ENCODE measurements at regions not wholly inside any gene's neighbourhood (a gene's known extent, or its start where the extent isn't known, plus 50 kb on each side); places are given as distances from the start of the nearest gene placed in this dataset.

DNA sequence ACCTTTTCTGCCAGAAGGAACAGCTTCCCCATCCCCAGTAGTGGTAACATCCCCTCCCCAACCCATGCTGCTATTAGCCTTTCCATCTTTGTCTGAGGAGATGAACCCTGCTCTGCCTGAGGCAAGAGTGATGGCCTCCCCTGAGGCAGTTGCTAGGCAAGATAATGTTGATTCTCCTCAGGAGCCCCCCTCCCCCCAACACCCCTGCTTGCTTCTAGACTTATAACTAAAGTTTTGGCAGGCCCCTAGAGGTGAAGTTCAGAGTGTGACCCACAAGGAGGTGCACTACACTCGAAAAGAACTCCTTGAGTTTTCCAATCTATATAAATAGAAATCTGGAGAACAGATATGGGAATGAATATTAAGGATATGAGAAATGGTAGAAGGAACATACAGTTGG, 962.5 kb downstream of the ADGRL3 start:
- 80 to 88% methylated on average over 1 of the region's 1 CpG for WGBS, 2 donors
- H3K4me1 ChIP-seq = no peaks in the 10 kb centered on the region
- no peaks in the 10 kb centered on the region for H3K27me3 ChIP-seq
- no peaks in the 10 kb centered on the region for H3K36me3 ChIP-seq
- no peak overlapping the region for H3K4me3 ChIP-seq
- no peak overlapping the region for H3K27ac ChIP-seq
- peaks cover 0 to 4% (median 0%) of the 10 kb centered on the region in 4 donors for H3K9me3 ChIP-seq
- DNase-seq (ENCODE audit: low spot score in 2 of 2) = no peak
- TF ChIP-seq EP300 (IDR thresholded peaks at IDR 0.05) (no peak), CTCF (IDR thresholded peaks at IDR 0.05) (no peak), POLR2A (IDR thresholded peaks at IDR 0.05) (no peak)

DNA sequence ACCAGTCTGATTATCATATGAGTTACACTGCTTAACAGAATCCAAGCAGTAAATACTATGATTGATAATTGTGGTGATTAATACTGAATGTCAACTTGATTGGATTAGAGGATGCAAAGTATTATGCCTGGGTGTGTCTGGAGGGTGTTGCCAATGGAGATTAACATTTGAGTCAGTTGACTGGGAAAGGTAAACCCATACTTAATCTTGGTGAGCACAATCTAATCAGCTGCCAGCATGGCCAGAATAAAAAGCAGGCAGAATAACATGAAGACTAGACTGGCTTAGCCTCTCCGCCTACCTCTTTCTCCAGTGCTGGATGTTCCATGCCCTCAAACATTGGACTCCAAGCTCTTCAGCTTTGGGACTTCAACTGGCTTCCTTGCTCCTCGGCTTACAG, 961.3 kb downstream of the ADGRL3 start:
- Histone ChIP-seq H3K36me3 (no peaks in the 10 kb centered on the region), H3K27me3 (no peaks in the 10 kb centered on the region), H3K4me3 (no peak overlapping the region), H3K9me3 (no peaks in the 10 kb centered on the region), H3K4me1 (no peaks in the 10 kb centered on the region), H3K27ac (no peak overlapping the region)
- TF ChIP-seq CTCF (IDR thresholded peaks at IDR 0.05) (no peak), EP300 (IDR thresholded peaks at IDR 0.05) (no peak), POLR2A (IDR thresholded peaks at IDR 0.05) (no peak)
- no peak for DNase-seq (ENCODE audit: low spot score in 2 of 2)
- 92 to 96% methylated on average over 2 of the region's 2 CpGs for WGBS, 2 donors

DNA sequence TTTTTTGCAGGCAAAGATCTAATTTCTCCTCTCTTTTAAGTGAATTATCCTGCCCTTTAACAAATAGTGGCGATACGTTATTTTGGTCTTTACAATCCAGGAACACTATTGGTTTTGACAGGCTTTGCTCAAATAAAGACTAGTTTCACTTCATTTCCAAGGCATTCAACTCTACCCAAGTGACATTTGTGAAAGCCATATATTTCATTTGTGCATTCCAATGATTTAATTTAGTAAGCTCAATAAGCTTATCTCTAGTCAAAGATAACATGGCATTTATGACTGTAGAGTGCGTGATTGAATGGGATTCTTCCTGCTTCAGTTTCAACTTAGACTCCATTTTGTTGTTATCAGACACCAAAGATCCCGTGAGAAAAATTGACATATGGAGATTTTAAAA, 959.8 kb downstream of the ADGRL3 start:
- H3K36me3 ChIP-seq = no peaks in the 10 kb centered on the region

DNA sequence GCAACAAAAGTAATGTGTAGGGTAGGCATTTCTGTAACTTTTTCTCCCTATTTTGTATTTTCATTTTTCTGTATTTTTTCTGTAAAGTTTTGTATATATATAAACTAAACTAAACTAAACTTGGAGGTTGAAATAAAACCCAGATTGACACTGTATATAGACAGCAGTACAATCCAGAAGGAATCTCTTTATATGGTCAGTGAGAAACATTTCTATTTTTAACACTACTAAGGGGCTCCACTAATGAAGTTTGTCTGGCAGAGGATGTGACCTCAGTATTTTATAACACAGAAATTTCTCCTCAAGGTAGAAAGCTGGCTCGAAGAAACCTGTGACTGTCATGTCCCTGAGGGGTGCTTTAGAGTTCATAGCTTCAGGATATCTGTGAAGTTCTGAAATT, 959.2 kb downstream of the ADGRL3 start:
- 44 to 74% methylated on average over 1 of the region's 1 CpG for WGBS, 2 donors
- H3K36me3 ChIP-seq = no peaks in the 10 kb centered on the region
- no peak overlapping the region for H3K27ac ChIP-seq
- H3K4me1 ChIP-seq = no peaks in the 10 kb centered on the region
- TF ChIP-seq CTCF (IDR thresholded peaks at IDR 0.05) = no peak
- TF ChIP-seq EP300 (IDR thresholded peaks at IDR 0.05) = no peak
- TF ChIP-seq POLR2A (IDR thresholded peaks at IDR 0.05) = no peak
- no peaks in the 10 kb centered on the region for H3K9me3 ChIP-seq
- H3K27me3 ChIP-seq = no peaks in the 10 kb centered on the region
- no peak overlapping the region for H3K4me3 ChIP-seq
- no peak for DNase-seq (ENCODE audit: low spot score in 2 of 2)

More for the DNA sequence above, 959.8 kb downstream of the ADGRL3 start:
- H3K27ac ChIP-seq = no peak overlapping the region
- H3K4me1 ChIP-seq = no peaks in the 10 kb centered on the region
- H3K9me3 ChIP-seq = no peaks in the 10 kb centered on the region
- H3K4me3 ChIP-seq = no peak overlapping the region
- no peaks in the 10 kb centered on the region for H3K27me3 ChIP-seq
- WGBS, 2 donors = 90 to 92% methylated on average over 4 of the region's 4 CpGs
- no peak for DNase-seq (ENCODE audit: low spot score in 2 of 2)
- TF ChIP-seq EP300 (IDR thresholded peaks at IDR 0.05) = no peak
- TF ChIP-seq CTCF (IDR thresholded peaks at IDR 0.05) = no peak
- TF ChIP-seq POLR2A (IDR thresholded peaks at IDR 0.05) = no peak

- 48 to 58% methylated on average over 1 of the region's 1 CpG for WGBS, 2 donors
- no peak for TF ChIP-seq EP300 (IDR thresholded peaks at IDR 0.05)
- TF ChIP-seq POLR2A (IDR thresholded peaks at IDR 0.05) = no peak
- no peak for TF ChIP-seq CTCF (IDR thresholded peaks at IDR 0.05)
- Histone ChIP-seq H3K36me3 (no peaks in the 10 kb centered on the region), H3K4me3 (no peak overlapping the region), H3K9me3 (no peaks in the 10 kb centered on the region), H3K27me3 (no peaks in the 10 kb centered on the region), H3K4me1 (no peaks in the 10 kb centered on the region), H3K27ac (no peak overlapping the region)
- no peak for DNase-seq (ENCODE audit: low spot score in 2 of 2)
These were observed 956.1 kb downstream of the ADGRL3 start for GRCh38 chr4:62156205-62156604.
